HG02973 (cell line): ENCODE measurements at regions not wholly inside any gene's neighbourhood (a gene's known extent, or its start where the extent isn't known, plus 50 kb on each side); places are given as distances from the start of the nearest gene placed in this dataset.

Source experiments
- ATAC-seq: cut with Tn5 transposase; IDR thresholded peaks from one replicate; pipeline ENCODE4 v1.9.1; 2021; ENCODE audit warnings: moderate library complexity; ENCODE audit not compliant: unreplicated experiment

DNA sequence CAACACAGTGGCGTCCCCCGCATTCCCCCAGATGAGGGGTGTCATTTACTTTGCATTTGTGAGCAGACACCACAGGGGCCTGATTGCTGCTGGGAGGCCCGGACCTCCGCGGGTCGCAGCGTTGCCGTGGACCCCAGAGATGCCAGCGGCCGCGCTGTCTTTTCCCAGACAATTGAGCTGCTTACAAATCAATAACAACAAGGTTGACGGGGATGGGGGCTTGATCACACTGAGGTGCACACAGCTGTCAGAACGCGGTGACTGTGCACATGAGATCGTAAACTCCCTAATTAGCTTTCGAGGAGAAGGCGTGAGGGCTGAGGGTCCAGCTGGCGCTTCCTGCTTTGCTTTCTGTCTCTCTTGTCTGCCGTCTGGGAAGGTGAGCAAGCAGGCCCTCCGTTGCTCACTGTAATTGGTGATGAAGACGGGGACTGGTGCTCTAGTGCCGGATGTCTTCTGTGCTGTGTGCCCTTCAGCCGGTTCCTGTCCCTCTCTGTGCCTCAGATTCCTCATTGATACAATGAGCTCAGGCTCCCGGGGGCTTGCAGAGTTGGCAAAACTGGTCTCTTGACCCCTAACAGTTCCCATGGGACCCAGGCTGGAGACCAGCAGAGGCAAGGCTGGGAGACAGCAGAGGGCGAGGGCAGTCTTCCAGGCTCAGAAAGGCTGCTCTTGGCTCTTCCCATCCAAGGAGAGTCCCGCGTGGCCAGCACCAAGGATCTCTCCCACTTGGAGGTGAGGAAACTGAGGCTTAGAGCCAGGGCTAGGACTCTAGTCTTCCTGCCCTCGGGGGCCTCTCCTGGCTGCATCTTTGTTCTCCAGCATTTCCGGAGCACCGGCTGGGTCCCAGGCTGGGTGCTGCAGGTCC lies 126.0 kb upstream of the PMEPA1 start:
- no peak for ATAC-seq

GRCh38 chr20:57835074-57835452 lies 125.2 kb upstream of the PMEPA1 start:
- ATAC-seq = no peak

DNA sequence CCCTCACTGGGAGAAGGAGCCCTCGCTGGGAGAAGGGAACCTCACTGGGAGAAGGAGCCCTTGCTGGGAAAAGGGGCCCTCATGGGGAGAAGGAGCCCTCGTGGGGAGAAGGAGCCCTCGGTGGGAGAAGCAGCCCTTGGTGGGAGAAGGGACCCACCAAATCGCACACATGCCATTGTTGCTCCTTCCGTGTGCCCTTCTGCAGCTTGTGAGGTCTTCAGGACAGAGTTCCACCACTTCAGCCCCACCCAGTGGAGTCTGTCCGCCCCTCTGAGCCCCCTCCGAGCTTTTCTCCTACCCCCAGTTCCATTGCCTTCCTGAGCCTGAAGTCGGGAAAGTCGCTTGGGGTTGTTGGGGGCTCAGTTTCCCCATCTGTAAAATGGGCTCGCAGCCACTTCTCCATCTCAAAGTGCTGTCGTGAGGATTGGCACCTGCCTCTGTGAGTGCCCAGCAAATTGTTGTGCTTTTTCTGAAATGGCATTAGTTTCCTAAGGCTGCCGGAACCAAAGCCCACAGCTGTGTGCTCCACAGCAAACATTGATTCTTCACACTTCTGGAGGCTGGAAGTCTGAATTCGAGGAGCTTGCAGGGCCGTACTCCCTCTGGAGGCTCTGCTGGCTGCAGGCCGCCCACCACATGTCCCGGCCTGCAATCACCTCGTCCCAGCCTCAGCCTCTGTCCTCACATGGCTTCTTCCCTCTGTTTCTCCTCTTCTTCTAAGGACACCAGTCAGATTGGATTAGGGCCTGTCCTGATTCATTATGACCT lies 124.7 kb upstream of the PMEPA1 start:
- no peak for ATAC-seq

DNA sequence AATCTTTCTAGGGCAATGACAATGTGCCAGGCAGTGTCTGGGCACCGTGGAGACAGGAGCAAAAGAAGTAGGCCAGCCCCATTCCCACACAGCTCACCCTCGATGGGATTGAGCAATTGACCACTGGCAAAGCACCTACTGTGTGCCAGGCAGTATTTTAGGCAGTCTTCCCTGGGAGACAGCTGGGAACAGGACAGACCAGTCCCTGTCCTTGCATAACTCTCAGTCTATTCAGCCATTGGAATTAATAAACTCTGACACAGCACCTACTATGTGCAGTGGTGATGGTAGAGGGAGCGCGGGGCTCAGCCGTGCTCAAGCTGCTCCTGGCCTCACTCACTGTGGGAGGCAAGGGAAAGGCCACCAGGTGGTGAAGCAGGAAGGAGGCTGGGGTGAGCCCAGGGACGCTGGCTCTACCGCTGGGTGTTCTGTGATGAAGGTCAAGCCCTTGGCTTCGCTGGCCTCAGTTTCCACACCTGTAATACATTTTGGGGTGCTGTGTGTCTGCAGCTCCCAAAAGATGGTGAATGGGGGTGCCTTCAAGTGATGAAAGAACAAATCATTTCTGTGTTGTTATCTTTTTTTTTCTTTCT lies 122.3 kb upstream of the PMEPA1 start:
- ATAC-seq = no peak

DNA sequence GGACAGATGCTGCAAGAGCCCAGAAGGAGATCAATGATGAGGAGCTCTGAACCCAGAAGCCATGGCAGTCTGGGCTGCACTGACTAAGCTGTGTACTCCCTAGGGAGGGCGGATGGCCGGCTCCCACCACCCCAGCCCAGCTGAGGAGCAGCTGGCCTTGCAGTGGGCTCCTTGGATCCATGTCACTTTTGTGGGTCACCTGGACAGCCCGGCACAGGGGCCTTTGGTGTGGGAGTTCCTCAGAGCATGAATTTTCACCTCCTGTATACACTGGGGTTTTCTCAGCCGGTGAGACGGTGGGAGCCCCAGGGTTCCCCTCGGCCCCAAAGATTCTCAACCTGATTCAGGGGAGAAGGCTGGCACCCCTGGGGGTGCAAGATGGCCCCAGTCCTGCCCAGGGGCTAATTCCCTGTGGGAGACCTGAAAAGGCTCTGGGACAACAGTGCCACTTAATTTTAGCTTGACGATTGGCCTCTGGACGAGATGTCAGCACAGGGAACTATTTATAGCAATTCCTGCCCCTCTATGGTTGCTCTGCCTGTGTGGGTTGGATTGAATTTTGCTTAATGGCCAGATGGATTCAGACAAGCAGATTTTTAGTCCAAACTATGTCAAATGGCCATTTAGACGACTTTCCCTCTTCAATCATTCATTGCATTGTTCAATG lies 121.6 kb upstream of the PMEPA1 start:
- ATAC-seq = no peak

- no peak for ATAC-seq
Observed at GRCh38 chr20:57830515-57830895, 120.7 kb upstream of the PMEPA1 start.

DNA sequence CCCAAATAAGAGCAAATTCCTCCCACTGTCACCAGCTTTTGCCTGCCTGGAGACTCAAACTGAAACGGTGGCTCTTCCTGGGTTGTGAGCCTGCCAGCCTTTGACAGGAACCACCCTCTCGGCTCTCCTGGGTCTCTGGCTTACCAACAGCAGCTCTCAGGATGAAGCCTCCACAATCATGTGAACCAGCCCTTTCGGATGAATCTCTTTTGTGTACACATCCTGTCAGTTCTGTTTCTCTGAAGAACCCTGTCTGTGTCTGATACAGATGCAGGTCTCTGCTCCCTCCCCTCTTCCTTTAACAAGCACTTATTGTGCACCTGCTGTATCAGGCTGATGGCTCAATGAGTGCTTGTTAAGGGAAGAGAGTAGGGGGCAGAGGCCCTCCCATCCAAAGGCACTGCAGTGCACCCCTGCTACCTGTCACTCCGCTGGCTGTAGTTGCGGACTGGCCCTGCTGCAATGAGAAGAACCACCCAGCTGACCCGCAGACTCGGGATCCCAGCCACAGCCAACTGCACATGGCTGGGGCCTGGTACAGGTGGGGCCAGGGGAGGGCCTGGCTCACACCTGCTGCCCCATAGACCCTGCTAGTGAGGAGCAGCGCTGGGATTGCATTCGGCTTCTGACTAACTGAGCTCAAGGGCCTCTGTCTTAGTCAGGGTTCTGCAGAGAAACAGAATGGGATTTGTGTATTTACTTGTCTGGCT lies 120.1 kb upstream of the PMEPA1 start:
- no peak for ATAC-seq

DNA sequence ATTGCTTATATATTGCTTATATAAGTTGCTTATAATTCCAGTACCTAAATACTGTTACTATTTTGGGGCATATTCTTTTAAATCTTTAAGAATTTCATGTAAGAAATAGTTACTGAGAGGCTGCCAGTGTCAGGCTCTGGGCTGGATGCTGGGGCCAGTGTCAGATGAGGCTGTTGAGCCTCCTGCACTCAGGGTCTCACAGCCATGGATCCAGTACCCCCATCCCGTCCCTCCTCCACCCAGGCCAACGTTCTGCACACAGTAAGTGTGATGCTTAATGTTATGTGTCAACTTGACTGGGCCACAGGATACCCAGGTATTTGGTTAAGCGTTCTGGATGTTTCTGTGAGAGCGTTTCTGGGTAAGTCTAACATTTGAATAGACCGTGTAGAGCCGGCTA lies 119.5 kb upstream of the PMEPA1 start:
- no peak for ATAC-seq

GRCh38 chr20:57828696-57829095 lies 118.9 kb upstream of the PMEPA1 start:
- ATAC-seq = no peak

GRCh38 chr20:57826666-57827287 lies 117.0 kb upstream of the PMEPA1 start:
- no peak for ATAC-seq

GRCh38 chr20:57824909-57825308 lies 115.1 kb upstream of the PMEPA1 start:
- ATAC-seq = no peak

DNA sequence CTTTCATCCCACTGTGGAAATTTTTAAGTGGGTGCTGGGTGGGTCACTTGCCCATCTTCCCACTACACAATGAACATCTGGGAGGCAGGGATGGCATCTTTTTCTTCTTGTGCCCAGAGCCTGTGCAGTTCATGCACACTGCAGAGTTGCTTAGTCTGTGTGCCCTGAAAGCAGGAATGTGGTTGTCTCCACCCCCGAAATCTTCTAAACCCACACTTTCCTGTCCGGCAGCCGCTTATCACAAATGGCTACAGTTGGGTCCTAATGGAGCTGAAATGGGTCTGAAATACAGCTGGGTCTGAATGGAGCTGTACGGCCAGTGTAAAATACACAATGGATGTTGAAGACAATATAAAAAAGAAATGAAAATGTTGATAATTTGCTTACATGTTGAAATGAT lies 112.1 kb upstream of the PMEPA1 start:
- ATAC-seq = no peak

- no peak for ATAC-seq
Observed at GRCh38 chr20:57819691-57820380, 110.0 kb upstream of the PMEPA1 start.

- ATAC-seq = no peak
Observed at GRCh38 chr20:57819291-57819690, 109.5 kb upstream of the PMEPA1 start.

DNA sequence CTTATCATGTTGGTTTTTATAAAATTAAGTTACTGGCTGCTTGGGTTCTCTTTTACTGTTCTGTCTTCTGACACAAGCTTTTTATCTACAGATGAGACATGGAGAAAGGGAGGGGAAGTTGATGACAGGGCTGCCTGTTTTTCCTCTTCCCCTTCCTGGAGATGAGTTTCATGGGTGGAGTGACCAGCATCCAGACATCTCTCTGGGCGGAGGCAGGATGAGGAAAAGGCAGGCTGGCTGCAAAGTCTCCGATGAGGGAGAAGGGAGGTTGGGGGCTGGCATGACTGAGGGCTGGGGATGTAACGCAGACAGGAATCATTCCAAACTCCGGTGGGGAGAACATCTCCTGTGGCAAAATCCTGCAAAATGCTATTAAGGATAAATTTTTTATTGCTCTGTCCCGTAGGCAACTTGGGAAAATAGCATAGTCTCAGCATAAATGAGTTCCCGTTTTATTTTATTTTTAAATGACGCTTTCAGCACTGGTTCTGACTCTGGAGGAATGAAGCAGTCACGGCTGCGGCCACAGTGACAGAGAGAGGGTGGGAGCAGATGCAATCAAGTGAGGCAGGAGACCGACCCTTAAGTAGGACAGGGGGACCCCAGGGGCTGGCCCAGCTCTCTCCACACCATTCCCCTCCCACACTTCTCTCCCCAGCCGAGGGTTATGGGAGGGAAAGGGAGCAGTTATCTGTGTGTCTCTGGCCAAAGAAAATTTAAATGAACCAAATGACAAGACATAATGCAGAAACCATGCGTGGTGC lies 108.8 kb upstream of the PMEPA1 start:
- no peak for ATAC-seq

DNA sequence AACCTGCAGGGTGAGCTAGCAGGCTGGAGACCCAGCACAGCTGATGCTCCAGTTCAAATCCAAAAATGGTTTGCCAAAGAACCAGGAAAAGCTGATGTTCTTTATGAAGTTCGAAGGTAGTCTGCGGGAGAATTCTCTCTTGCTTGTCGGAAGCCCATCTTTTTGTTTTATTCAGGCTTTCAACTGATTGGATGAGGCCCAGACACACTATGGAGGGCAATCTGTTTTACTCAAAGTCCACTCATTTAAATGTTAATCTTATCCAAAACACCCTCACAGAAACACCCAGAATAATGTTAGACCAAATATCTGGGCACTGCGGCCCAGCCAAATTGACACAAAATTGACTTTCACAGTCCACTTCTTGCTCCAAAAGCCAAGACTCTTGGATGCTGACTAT lies 105.6 kb upstream of the PMEPA1 start:
- no peak for ATAC-seq

DNA sequence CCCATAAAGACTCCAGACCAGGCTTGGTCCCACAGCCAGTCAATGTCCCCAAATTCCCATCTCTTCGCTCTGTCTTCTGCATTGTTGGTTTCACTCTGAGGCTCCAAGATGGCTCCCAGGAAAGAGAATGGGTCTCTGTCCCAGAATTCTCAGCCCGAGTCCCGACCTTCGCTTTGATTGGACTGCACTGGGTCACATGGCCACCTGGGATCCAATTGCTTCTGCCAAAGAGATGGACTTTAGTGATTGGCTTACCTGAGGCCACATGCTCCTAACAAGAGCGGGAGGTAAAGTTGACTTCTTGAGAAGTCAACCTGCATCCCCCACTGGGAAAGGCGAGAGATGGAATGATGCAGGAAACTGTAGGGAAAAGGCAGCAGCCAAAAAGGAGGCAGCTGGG lies 104.7 kb upstream of the PMEPA1 start:
- ATAC-seq = no peak

- no peak for ATAC-seq
Observed at GRCh38 chr20:57813509-57814269, 103.9 kb upstream of the PMEPA1 start.
